Stimulated activated CD8-positive, alpha-beta memory T cell treated with anti-CD3 and anti-CD28 coated beads, Interleukin-2, amount 100 ng/mL, for 48 hours (primary cell): ENCODE measurements at regions not wholly inside any gene's neighbourhood (a gene's known extent, or its start where the extent isn't known, plus 50 kb on each side); places are given as distances from the start of the nearest gene placed in this dataset.
"Not testable (repeated sequence)": the region's sequence is repeated elsewhere in the genome, so short reads cannot be mapped to it uniquely, and the experiment has no call there.

Experiments used
- DNase-seq, 2 donors: peaks; one replicate each; pipeline ENCODE4 v3.0.0-alpha.2; 2020; ENCODE audit warnings: low read depth in 2 of 2

DNA sequence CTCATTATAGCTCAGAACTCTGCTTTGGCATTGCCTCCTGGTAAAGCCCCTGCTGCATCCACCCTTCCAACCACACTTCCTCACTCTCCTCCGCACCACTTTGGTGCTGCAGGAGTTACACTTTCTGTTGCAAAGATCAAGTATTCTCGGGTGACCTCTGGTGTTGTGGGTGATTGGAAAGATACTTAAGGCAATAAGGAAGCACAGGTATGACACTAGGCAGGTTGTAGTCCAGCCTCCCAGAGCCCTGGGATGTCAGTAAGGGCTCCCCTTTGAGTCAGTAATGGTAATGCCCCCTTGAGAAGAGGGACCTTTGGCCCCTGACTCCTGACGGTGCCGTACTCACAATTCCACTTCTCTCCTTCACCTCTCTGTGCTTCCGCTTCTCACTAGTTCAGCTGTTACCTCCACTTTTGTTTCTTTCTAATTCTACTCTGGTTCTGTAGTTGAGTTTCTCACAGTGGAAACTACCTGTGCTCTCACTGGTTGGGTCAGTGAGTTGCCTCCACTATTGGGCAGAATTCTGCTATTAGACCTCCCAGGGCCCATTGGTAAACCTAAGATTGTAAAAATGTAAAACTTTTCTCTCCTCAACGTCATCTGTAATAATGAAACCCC is 350.0 kb downstream of the GOLGA6L6 start:
- not testable (repeated sequence) for DNase-seq

- not testable (repeated sequence) for DNase-seq
Measured at GRCh38 chr15:20188611-20189010, 353.0 kb downstream of the GOLGA6L6 start.

- not testable (repeated sequence) for DNase-seq
Measured at GRCh38 chr15:20187370-20188355, 353.9 kb downstream of the GOLGA6L6 start.

GRCh38 chr15:20184879-20185278 is 356.7 kb downstream of the GOLGA6L6 start:
- DNase-seq: not testable (repeated sequence)

GRCh38 chr15:20168221-20168620 is 373.4 kb downstream of the GOLGA6L6 start:
- not testable (repeated sequence) for DNase-seq

- not testable (repeated sequence) for DNase-seq
Measured at GRCh38 chr15:20153528-20153927, 388.1 kb downstream of the GOLGA6L6 start.

GRCh38 chr15:20148679-20149078 is 392.9 kb downstream of the GOLGA6L6 start:
- DNase-seq: not testable (repeated sequence)

DNA sequence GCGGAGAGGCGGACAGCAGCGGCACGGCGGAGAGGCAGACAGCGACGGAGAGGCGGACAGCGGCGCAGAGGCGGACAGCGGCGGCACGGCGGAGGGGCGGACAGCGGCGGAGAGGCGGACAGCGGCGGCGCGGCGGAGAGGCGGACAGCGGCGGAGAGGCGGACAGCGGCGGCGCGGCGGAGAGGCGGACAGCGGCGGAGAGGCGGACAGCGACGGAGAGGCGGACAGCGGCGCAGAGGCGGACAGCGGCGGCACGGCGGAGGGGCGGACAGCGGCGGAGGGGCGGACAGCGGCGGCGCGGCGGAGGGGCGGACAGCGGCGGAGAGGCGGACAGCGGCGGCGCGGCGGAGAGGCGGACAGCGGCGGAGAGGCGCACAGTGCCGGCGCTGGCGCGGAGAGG is 393.6 kb downstream of the GOLGA6L6 start:
- not testable (repeated sequence) for DNase-seq

- not testable (repeated sequence) for DNase-seq
Measured at GRCh38 chr15:20144333-20145036, 397.1 kb downstream of the GOLGA6L6 start.

DNA sequence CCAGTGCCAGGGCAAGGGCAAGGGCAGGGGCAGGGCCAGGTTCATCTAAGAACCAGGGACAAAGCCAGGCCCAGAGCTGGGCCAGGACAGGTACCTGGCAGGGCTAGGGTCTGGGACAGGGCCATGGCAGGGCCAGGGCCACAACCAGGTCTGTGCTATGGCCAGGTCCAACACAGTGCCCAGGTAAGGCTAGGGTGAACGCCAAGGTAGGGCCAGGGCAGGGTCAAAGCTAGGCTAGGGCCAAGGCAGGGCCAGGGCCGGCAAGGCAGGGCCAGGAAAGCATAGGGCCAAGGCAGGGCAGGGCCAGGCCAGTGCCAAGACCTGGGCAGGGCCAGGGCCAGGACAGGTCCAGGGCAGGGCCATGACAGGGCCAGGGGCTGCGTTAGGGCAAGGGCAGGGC is 398.7 kb downstream of the GOLGA6L6 start:
- not testable (repeated sequence) for DNase-seq

- DNase-seq: not testable (repeated sequence)
Measured at GRCh38 chr15:20142410-20142809, 399.2 kb downstream of the GOLGA6L6 start.

DNA sequence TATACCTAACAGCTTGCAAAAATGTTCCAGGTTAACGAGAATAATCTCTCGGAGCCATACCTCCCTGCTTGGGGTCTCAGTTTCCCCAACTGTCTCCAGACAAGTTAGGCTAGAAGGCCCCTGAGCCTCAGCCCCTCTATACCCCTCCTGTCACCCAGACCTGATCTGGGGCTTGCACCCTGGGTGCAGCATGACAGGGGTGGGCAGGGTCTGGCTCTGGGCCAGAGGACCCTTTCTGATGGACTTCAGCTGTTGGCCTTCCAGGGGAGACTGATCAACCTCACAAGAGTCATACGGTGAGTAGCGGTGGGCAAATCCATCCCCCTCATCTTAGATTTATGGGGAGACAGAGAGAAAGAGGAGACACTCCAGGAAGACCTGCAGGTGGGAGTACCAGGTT is 416.9 kb downstream of the GOLGA6L6 start:
- DNase-seq: not testable (repeated sequence)

GRCh38 chr15:20106026-20106425 is 435.6 kb downstream of the GOLGA6L6 start:
- DNase-seq: no peak

DNA sequence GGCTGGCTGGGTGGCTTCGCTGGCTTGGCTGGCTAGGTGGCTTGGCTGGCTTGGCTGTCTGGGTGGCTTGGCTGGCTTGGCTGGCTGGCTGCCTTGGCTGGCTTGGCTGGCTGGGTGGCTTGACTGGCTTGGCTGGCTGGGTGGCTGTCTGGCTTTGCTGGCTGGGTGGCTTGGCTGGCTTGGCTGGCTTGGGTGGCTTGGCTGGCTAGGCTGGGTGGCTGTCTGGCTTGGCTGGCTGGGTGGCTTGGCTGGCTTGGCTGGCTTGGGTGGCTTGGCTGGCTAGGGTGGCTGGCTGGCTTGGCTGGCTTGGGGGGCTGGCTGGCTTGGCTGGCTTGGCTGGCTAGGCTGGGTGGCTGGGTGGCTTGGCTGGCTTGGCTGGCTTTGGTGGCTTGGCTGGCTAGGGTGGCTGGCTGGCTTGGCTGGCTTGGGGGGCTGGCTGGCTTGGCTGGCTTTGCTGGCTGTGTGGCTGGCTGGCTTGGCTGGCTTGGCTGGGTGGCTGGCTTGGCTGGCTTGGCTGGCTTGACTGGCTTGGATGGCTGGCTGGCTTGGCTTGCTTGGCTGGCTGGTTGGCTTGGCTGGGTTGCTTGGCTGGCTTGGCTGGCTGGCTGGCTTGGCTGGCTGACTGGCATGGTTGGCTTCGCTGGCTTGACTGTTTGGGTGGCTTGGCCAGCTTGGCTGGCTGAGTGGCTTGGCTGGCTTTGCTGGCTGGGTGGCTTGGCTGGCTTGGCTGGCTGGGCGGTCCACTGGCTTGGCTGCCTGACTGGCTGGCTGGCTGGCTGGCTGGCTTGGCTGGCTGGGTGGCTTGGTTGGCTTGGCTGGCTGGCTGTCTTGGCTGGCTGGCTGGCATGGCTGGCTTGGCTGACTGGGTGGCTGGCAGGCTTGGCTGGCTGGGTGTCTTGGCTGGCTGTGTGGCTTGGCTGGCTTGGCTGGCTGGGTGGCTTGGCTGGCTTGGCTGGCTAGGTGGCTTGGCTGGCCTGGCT is 436.3 kb downstream of the GOLGA6L6 start:
- not testable (repeated sequence) for DNase-seq

- DNase-seq: not testable (repeated sequence)
Measured at GRCh38 chr15:20104551-20104950, 437.0 kb downstream of the GOLGA6L6 start.

DNA sequence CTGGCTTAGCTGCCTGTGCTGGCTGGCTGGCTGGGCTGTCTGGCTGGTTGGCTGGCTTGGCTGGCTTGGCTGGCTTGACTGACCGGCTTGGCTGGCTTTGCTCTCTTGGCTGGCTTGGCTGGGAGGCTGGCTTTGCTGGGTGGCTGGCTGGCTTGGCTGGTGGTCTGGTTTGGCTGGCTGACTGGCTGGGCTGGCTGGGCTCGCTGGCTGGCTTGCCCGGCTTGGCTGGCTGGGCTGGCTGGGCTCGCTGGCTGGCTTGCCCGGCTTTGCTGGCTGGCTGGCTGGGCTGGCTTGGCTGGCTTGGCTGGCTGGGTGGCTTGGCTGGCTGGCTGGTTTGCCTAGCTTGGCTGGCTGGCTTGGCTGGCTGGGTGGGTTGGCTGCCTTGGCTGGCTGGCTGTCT is 438.7 kb downstream of the GOLGA6L6 start:
- not testable (repeated sequence) for DNase-seq

DNA sequence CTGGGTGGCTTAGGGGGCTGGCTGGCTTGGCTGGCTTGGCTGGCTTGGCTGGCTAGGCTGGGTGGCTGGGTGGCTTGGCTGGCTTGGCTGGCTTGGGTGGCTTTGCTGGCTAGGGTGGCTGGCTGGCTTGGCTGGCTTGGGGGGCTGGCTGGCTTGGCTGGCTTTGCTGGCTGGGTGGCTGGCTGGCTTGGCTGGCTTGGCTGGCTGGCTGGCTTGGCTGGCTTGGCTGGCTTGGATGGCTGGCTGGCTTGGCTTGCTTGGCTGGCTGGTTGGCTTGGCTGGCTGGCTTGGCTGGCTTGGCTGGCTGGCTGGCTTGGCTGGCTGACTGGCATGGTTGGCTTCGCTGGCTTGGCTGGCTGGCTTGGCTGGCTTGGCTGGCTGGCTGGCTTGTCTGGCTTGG is 439.4 kb downstream of the GOLGA6L6 start:
- DNase-seq: not testable (repeated sequence)

GRCh38 chr15:20101281-20101680 is 440.3 kb downstream of the GOLGA6L6 start:
- DNase-seq: not testable (repeated sequence)

GRCh38 chr15:20100604-20101270 is 440.9 kb downstream of the GOLGA6L6 start:
- DNase-seq: not testable (repeated sequence)

DNA sequence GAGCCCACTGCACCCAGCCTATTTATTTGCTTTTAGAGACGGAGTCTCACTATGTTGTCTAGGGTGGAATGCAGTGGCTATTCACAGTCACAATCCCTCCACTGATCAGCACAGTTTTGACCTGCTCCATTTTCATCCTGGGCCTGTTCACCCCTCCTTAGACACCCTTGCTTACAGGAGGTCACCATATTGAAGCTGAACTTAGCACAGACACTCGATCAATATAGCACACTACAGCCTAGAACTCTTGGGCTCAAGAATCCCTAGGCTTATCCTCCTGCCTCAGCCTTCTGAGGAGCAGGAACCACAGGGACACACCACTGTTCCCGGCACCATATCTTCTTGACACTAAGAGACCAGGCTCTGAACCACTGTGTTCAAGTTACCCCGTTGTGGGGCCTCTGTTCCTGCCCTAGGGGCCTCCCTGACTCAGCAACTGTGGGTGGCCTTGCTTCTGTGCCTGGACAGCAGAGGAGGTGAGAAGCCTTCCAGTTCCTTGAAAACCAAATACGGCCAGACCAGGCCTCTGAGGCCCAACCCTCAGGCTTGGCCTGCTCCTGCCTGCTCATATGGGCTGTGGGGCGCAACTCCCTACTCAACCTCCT is 445.8 kb downstream of the GOLGA6L6 start:
- not testable (repeated sequence) for DNase-seq
